ENCODE measurements at regions not wholly inside any gene's neighbourhood (a gene's known extent, or its start where the extent isn't known, plus 50 kb on each side); places are given as distances from the start of the nearest gene placed in this dataset.
"Not testable (repeated sequence)": the region's sequence is repeated elsewhere in the genome, so short reads cannot be mapped to it uniquely, and the experiment has no call there.

DNA sequence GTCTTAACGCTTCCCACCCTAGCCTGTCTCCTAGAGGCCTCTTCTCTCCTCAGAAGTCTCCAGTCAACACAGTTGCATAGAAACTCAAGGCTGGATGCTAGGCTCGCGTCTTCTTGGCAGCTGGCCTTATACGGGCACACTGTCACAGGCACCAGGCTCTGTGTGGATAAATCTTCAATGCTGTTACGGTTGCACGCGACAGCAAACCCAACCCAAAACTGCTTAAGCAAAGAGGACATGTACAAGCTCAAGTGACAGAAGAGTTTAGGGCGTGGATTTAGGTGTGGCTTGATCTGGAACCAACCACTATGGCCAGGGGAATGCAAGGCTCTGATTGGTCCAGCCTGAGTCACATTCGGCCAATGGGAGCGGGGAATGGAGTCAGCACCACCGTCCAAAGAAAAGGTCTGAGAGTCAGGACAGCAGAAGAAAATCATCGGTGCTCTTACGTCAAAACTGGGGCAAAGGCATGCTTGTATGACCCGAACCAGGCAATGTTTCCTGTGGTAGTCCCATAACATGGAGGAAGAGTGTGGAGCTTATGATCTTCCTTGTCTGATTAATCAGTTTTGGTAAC is 65.1 kb upstream of the ZNG1B start:
- not testable (repeated sequence) for H2BK120ac ChIP-seq (ENCODE audit: low read depth, low read length); H3K27me3 ChIP-seq (ENCODE audit: insufficient read depth, low read length, poor library complexity); H3K56ac ChIP-seq (ENCODE audit: low read length); H2BK15ac ChIP-seq (replicated peaks; ENCODE audit: low read depth); H4K5ac ChIP-seq (ENCODE audit: low read length); H2BK5ac ChIP-seq (ENCODE audit: low read length); H3K9ac ChIP-seq (ENCODE audit: low read length); H3K4me1 ChIP-seq (ENCODE audit: control insufficient read depth, low read depth, low read length); H3K79me1 ChIP-seq (ENCODE audit: low read length); H3K23ac ChIP-seq (ENCODE audit: low read length); H3K4ac ChIP-seq (ENCODE audit: low read depth, low read length); H3K4me3 ChIP-seq (ENCODE audit: low read length); H3K36me3 ChIP-seq (ENCODE audit: control insufficient read depth, insufficient read depth, low read length); H3K4me2 ChIP-seq (ENCODE audit: low read length); H4K8ac ChIP-seq (ENCODE audit: low read depth, low read length); H3K79me2 ChIP-seq (ENCODE audit: control insufficient read depth, insufficient read depth, low read length); H3K18ac ChIP-seq (ENCODE audit: low read length); H3K27ac ChIP-seq (ENCODE audit: low read depth, low read length); H2AK5ac ChIP-seq (ENCODE audit: low read length)
- no CpG with 5 or more reads among the region's 14 CpGs for WGBS (ENCODE audit: extremely low coverage, insufficient coverage, low lambda C conversion rate)
- peak; percentile 19 for DNase-seq

DNA sequence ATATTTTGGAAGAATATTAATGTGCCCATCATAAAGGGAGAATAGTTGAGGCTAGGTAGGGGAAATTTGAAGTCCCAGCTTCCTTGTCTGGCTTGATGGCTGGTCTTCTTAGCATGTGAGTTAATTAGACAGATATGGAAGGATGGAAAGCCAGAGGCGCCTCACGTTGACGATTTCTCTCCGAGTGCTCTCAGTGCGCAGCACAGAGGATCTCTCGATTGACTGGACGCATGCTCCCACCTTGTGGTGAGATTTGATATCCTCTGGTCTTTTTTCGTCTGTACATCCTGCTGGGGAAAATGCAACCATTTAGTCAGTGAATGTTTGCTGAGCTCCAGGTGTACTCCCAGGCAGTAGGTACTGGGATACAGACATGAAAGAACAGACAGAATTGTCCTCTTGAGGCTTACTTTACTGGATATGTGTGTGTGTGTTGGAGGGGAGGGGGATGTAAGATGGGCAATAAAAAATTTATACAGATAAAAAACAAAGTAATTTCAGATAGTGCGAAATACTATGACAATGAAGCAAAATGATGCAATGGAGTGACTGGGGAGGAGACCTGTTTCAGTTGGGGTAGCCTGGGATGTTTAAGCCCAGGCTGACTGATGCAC is 66.9 kb upstream of the ZNG1B start:
- H2BK120ac ChIP-seq (ENCODE audit: low read depth, low read length), result no peak overlapping the region
- no CpG with 5 or more reads among the region's 9 CpGs for WGBS (ENCODE audit: extremely low coverage, insufficient coverage, low lambda C conversion rate)
- H3K4me2 ChIP-seq (ENCODE audit: low read length), result no peak overlapping the region
- no peak overlapping the region for H4K5ac ChIP-seq (ENCODE audit: low read length)
- H3K79me2 ChIP-seq (ENCODE audit: control insufficient read depth, insufficient read depth, low read length), result no peaks in the 10 kb centered on the region
- H4K8ac ChIP-seq (ENCODE audit: low read depth, low read length), result no peak overlapping the region
- no peaks in the 10 kb centered on the region for H3K27me3 ChIP-seq (ENCODE audit: insufficient read depth, low read length, poor library complexity)
- no peak overlapping the region for H2BK15ac ChIP-seq (replicated peaks; ENCODE audit: low read depth)
- H3K9ac ChIP-seq (ENCODE audit: low read length), result no peak overlapping the region
- H2AK5ac ChIP-seq (ENCODE audit: low read length), result no peak overlapping the region
- no peaks in the 10 kb centered on the region for H3K36me3 ChIP-seq (ENCODE audit: control insufficient read depth, insufficient read depth, low read length)
- peak; percentile 75 for DNase-seq
- no peak overlapping the region for H3K23ac ChIP-seq (ENCODE audit: low read length)
- no peak overlapping the region for H3K4me3 ChIP-seq (ENCODE audit: low read length)
- H3K4me1 ChIP-seq (ENCODE audit: control insufficient read depth, low read depth, low read length), result no peaks in the 10 kb centered on the region
- H3K4ac ChIP-seq (ENCODE audit: low read depth, low read length), result no peak overlapping the region
- H3K79me1 ChIP-seq (ENCODE audit: low read length), result no peaks in the 10 kb centered on the region
- no peak overlapping the region for H2BK5ac ChIP-seq (ENCODE audit: low read length)
- H3K27ac ChIP-seq (ENCODE audit: low read depth, low read length), result no peak overlapping the region
- no peak overlapping the region for H3K18ac ChIP-seq (ENCODE audit: low read length)
- no peak overlapping the region for H3K56ac ChIP-seq (ENCODE audit: low read length)

DNA sequence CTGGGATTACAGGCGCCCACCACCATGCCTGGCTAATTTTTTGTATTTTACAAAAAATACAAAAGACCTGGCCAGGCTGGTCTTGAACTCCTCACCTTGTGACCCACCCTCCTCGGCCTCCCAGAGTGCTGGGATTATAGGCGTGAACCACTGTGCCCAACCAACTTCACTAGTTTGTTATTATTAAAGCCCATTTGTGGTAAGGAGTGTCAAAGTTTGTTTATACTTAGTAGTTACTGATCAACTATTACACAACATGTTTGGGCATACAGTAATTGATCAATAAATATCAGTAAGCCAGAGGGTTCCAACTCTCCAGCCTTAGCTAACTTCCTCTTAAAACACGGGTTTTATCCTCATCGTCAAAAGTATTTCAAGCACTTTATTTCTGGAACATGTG is 67.5 kb upstream of the ZNG1B start:
- no peak overlapping the region for H2AK5ac ChIP-seq (ENCODE audit: low read length)
- H4K8ac ChIP-seq (ENCODE audit: low read depth, low read length), result no peak overlapping the region
- no peak overlapping the region for H2BK120ac ChIP-seq (ENCODE audit: low read depth, low read length)
- no peak overlapping the region for H3K18ac ChIP-seq (ENCODE audit: low read length)
- H3K79me1 ChIP-seq (ENCODE audit: low read length), result no peaks in the 10 kb centered on the region
- H2BK5ac ChIP-seq (ENCODE audit: low read length), result no peak overlapping the region
- no peaks in the 10 kb centered on the region for H3K36me3 ChIP-seq (ENCODE audit: control insufficient read depth, insufficient read depth, low read length)
- H3K4me1 ChIP-seq (ENCODE audit: control insufficient read depth, low read depth, low read length), result no peaks in the 10 kb centered on the region
- WGBS (ENCODE audit: extremely low coverage, insufficient coverage, low lambda C conversion rate), result no CpG with 5 or more reads among the region's 5 CpGs
- no peak overlapping the region for H3K4ac ChIP-seq (ENCODE audit: low read depth, low read length)
- H3K9ac ChIP-seq (ENCODE audit: low read length), result no peak overlapping the region
- H3K4me2 ChIP-seq (ENCODE audit: low read length), result no peak overlapping the region
- no peak overlapping the region for H2BK15ac ChIP-seq (replicated peaks; ENCODE audit: low read depth)
- H3K56ac ChIP-seq (ENCODE audit: low read length), result no peak overlapping the region
- no peak overlapping the region for H3K4me3 ChIP-seq (ENCODE audit: low read length)
- no peak overlapping the region for H3K27ac ChIP-seq (ENCODE audit: low read depth, low read length)
- no peak overlapping the region for H3K23ac ChIP-seq (ENCODE audit: low read length)
- no peak for DNase-seq
- H3K27me3 ChIP-seq (ENCODE audit: insufficient read depth, low read length, poor library complexity), result no peaks in the 10 kb centered on the region
- H4K5ac ChIP-seq (ENCODE audit: low read length), result no peak overlapping the region
- no peaks in the 10 kb centered on the region for H3K79me2 ChIP-seq (ENCODE audit: control insufficient read depth, insufficient read depth, low read length)

DNA sequence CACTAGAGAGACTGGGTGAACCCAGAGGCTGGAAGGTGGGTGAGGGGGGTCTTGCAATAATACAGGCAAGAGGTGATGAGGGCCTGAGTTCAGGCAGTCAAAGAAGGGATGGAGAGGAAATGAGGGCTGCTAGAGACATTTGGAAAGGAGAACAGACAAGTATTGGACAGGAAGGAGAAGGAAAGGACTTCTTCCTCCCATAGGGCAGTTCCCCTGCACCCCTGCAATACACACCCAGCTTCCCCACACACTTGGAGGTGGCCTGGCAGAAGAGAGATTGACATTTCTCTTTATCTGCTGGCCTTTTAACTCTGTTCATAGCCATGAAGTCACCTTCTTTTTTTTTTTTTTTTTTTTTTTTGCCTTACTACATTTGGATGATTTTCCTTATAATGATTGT is 68.9 kb upstream of the ZNG1B start:
- not testable (repeated sequence) for H2BK15ac ChIP-seq (replicated peaks; ENCODE audit: low read depth); H3K79me1 ChIP-seq (ENCODE audit: low read length); H3K27ac ChIP-seq (ENCODE audit: low read depth, low read length); H2AK5ac ChIP-seq (ENCODE audit: low read length); H3K36me3 ChIP-seq (ENCODE audit: control insufficient read depth, insufficient read depth, low read length); H3K56ac ChIP-seq (ENCODE audit: low read length); H3K4me3 ChIP-seq (ENCODE audit: low read length); DNase-seq; H3K23ac ChIP-seq (ENCODE audit: low read length); H4K8ac ChIP-seq (ENCODE audit: low read depth, low read length); H4K5ac ChIP-seq (ENCODE audit: low read length); H3K27me3 ChIP-seq (ENCODE audit: insufficient read depth, low read length, poor library complexity); H2BK5ac ChIP-seq (ENCODE audit: low read length); H3K9ac ChIP-seq (ENCODE audit: low read length); H3K18ac ChIP-seq (ENCODE audit: low read length); H2BK120ac ChIP-seq (ENCODE audit: low read depth, low read length); H3K79me2 ChIP-seq (ENCODE audit: control insufficient read depth, insufficient read depth, low read length); H3K4me2 ChIP-seq (ENCODE audit: low read length); H3K4me1 ChIP-seq (ENCODE audit: control insufficient read depth, low read depth, low read length); H3K4ac ChIP-seq (ENCODE audit: low read depth, low read length)

DNA sequence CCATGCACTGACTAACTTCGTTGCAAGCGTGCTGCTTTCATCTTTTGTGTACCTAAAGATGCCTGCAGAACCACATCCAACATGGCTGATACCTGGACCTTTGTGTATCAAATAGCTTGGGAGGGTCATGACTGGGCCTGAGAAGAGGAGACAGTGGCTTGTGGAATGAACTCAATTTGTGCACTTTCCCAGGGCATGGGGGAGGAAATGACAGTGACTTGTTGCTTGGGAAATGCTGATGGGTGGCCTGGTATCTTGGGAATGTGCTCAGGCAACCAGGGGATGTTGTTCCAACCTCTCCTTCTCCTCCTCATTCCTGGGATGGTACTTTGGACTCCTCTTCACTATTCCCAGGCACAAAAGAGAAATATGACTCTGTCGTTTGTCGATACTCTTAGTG is 70.7 kb upstream of the ZNG1B start:
- H2BK120ac ChIP-seq (ENCODE audit: low read depth, low read length); H2AK5ac ChIP-seq (ENCODE audit: low read length); H3K27me3 ChIP-seq (ENCODE audit: insufficient read depth, low read length, poor library complexity); H2BK5ac ChIP-seq (ENCODE audit: low read length); H3K23ac ChIP-seq (ENCODE audit: low read length); H3K79me2 ChIP-seq (ENCODE audit: control insufficient read depth, insufficient read depth, low read length); H4K8ac ChIP-seq (ENCODE audit: low read depth, low read length); H3K4me2 ChIP-seq (ENCODE audit: low read length); H3K36me3 ChIP-seq (ENCODE audit: control insufficient read depth, insufficient read depth, low read length); H3K4ac ChIP-seq (ENCODE audit: low read depth, low read length); H3K9ac ChIP-seq (ENCODE audit: low read length); H3K79me1 ChIP-seq (ENCODE audit: low read length); H3K4me1 ChIP-seq (ENCODE audit: control insufficient read depth, low read depth, low read length); H3K18ac ChIP-seq (ENCODE audit: low read length); H3K4me3 ChIP-seq (ENCODE audit: low read length); H2BK15ac ChIP-seq (replicated peaks; ENCODE audit: low read depth); H3K56ac ChIP-seq (ENCODE audit: low read length); H3K27ac ChIP-seq (ENCODE audit: low read depth, low read length); H4K5ac ChIP-seq (ENCODE audit: low read length): not testable (repeated sequence)
- peak; percentile 19 for DNase-seq
- WGBS (ENCODE audit: extremely low coverage, insufficient coverage, low lambda C conversion rate), result no CpG with 5 or more reads among the region's 4 CpGs

DNA sequence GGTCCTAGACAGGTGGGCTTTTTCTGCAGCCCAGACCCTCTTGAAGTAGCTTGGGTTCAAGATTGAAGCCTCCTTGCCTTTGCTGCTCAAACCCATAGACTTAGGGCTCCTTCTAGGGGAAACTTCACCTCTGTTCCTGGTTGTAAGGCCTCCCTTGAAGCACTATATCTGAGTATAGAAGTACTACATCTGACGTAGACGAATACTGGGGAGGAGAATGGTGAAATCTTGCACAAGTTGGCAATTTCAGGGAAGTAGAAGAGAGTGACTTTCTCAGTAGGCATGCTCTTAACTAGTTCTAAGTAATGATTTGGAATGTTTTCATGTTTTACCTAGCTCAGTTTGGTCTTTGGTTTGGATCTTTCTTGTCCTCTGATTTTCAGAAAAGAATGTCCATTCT is 71.7 kb upstream of the ZNG1B start:
- not testable (repeated sequence) for H2BK15ac ChIP-seq (replicated peaks; ENCODE audit: low read depth); H3K23ac ChIP-seq (ENCODE audit: low read length); H3K27ac ChIP-seq (ENCODE audit: low read depth, low read length)

More for the DNA sequence above, 71.7 kb upstream of the ZNG1B start:
- not testable (repeated sequence) for H2AK5ac ChIP-seq (ENCODE audit: low read length); H3K4me2 ChIP-seq (ENCODE audit: low read length); H3K18ac ChIP-seq (ENCODE audit: low read length); H3K56ac ChIP-seq (ENCODE audit: low read length); H4K8ac ChIP-seq (ENCODE audit: low read depth, low read length); H3K27me3 ChIP-seq (ENCODE audit: insufficient read depth, low read length, poor library complexity); DNase-seq; H3K9ac ChIP-seq (ENCODE audit: low read length); H3K79me1 ChIP-seq (ENCODE audit: low read length); H3K4me1 ChIP-seq (ENCODE audit: control insufficient read depth, low read depth, low read length); H4K5ac ChIP-seq (ENCODE audit: low read length); H3K36me3 ChIP-seq (ENCODE audit: control insufficient read depth, insufficient read depth, low read length); H3K79me2 ChIP-seq (ENCODE audit: control insufficient read depth, insufficient read depth, low read length); H2BK5ac ChIP-seq (ENCODE audit: low read length); H3K4ac ChIP-seq (ENCODE audit: low read depth, low read length); H2BK120ac ChIP-seq (ENCODE audit: low read depth, low read length); H3K4me3 ChIP-seq (ENCODE audit: low read length)
- WGBS (ENCODE audit: extremely low coverage, insufficient coverage, low lambda C conversion rate), result no CpG with 5 or more reads among the region's 2 CpGs
